ENCODE measurements at regions not wholly inside any gene's neighbourhood (a gene's known extent, or its start where the extent isn't known, plus 50 kb on each side); places are given as distances from the start of the nearest gene placed in this dataset.

DNA sequence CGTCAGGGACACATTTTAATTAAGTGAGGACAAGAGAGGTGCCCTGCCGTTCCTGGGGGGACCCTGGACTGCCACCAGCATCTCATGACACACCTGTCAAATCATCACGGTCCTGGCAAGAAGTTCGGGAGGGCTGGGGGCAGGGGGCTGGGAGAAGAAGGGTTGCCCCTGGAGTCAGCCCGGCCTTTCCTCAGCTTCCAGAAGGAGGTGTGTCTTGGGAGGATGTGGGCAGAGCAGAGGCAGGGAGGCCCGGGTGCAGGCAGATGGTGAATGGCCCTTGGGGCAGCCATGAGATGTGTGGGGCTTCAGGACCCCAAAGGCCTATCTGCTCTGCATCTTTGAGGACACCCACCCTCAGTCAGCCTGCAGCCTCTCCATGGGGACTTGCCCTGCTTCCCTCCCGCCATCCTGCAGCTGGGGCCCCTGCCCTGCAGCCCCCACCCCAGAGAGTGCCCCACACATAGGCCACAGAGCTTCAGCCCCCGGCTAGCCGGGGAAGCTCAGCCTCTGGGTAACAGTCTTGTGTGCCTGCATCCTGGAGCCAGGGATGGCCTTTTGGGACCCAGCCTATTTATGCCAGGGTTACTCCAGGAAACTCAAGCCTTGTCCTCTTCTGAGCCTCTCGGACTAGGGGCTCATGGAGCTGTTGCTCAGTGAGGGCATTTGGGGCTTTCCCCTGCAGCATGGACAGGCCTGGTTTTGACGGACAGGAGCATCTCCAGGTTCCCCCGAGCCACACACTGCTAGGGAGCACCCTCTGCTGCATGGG is 178.5 kb downstream of the KIF26A start (continued):
- TF ChIP-seq, protein P1, sequence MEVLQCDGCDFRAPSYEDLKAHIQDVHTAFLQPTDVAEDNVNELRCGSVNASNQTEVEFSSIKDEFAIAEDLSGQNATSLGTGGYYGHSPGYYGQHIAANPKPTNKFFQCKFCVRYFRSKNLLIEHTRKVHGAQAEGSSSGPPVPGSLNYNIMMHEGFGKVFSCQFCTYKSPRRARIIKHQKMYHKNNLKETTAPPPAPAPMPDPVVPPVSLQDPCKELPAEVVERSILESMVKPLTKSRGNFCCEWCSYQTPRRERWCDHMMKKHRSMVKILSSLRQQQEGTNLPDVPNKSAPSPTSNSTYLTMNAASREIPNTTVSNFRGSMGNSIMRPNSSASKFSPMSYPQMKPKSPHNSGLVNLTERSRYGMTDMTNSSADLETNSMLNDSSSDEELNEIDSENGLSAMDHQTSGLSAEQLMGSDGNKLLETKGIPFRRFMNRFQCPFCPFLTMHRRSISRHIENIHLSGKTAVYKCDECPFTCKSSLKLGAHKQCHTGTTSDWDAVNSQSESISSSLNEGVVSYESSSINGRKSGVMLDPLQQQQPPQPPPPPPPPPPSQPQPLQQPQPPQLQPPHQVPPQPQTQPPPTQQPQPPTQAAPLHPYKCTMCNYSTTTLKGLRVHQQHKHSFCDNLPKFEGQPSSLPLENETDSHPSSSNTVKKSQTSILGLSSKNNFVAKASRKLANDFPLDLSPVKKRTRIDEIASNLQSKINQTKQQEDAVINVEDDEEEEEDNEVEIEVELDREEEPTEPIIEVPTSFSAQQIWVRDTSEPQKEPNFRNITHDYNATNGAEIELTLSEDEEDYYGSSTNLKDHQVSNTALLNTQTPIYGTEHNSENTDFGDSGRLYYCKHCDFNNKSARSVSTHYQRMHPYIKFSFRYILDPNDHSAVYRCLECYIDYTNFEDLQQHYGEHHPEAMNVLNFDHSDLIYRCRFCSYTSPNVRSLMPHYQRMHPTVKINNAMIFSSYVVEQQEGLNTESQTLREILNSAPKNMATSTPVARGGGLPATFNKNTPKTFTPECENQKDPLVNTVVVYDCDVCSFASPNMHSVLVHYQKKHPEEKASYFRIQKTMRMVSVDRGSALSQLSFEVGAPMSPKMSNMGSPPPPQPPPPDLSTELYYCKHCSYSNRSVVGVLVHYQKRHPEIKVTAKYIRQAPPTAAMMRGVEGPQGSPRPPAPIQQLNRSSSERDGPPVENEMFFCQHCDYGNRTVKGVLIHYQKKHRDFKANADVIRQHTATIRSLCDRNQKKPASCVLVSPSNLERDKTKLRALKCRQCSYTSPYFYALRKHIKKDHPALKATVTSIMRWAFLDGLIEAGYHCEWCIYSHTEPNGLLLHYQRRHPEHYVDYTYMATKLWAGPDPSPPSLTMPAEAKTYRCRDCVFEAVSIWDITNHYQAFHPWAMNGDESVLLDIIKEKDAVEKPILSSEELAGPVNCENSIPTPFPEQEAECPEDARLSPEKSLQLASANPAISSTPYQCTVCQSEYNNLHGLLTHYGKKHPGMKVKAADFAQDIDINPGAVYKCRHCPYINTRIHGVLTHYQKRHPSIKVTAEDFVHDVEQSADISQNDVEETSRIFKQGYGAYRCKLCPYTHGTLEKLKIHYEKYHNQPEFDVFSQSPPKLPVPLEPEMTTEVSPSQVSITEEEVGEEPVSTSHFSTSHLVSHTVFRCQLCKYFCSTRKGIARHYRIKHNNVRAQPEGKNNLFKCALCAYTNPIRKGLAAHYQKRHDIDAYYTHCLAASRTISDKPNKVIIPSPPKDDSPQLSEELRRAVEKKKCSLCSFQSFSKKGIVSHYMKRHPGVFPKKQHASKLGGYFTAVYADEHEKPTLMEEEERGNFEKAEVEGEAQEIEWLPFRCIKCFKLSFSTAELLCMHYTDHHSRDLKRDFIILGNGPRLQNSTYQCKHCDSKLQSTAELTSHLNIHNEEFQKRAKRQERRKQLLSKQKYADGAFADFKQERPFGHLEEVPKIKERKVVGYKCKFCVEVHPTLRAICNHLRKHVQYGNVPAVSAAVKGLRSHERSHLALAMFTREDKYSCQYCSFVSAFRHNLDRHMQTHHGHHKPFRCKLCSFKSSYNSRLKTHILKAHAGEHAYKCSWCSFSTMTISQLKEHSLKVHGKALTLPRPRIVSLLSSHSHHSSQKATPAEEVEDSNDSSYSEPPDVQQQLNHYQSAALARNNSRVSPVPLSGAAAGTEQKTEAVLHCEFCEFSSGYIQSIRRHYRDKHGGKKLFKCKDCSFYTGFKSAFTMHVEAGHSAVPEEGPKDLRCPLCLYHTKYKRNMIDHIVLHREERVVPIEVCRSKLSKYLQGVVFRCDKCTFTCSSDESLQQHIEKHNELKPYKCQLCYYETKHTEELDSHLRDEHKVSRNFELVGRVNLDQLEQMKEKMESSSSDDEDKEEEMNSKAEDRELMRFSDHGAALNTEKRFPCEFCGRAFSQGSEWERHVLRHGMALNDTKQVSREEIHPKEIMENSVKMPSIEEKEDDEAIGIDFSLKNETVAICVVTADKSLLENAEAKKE (CRISPR knock-in tag; IDR thresholded peaks at IDR 0.05): no peak
- TF ChIP-seq EZH2 (IDR thresholded peaks at IDR 0.05; ENCODE audit: low read depth, unreplicated experiment): no peak
- TF ChIP-seq ZNF114 (CRISPR knock-in tag; IDR thresholded peaks at IDR 0.05): no peak

GRCh38 chr14:104317492-104317805 is 179.1 kb downstream of the KIF26A start:
- Histone ChIP-seq H2AFZ (no peak overlapping the region), H3F3A (replicated peaks; ENCODE audit: low read depth) (no peaks in the 10 kb centered on the region), H3K27me3 (ENCODE audit: insufficient read depth) (no peaks in the 10 kb centered on the region), H3K27ac (ENCODE audit: low read depth) (no peak overlapping the region), H3K9me2 (ENCODE audit: insufficient read depth) (no peaks in the 10 kb centered on the region; the same call in 1 of the 2 replicates), H3K4me1 (ENCODE audit: insufficient read depth) (no peaks in the 10 kb centered on the region), H3K4me2 (no peak overlapping the region), H3K36me3 (ENCODE audit: insufficient read depth) (no peaks in the 10 kb centered on the region), H4K20me1 (replicated peaks; ENCODE audit: insufficient read depth) (no peaks in the 10 kb centered on the region), H3K4me3 (no peak overlapping the region), H3K79me2 (replicated peaks; ENCODE audit: insufficient read depth) (no peaks in the 10 kb centered on the region)
- no peaks in the 10 kb centered on the region; the same call in 2 of the 3 replicates for H3K9me3 Mint-ChIP-seq
- H3K27me3 Mint-ChIP-seq (ENCODE audit: insufficient read depth, low read depth, poor library complexity): peaks cover 2% of the 10 kb centered on the region
- DNase-seq (ENCODE audit: low spot score) (no peak), ATAC-seq (no peak)
- H3K4me3 Mint-ChIP-seq: no peak overlapping the region
- H3K36me3 Mint-ChIP-seq (ENCODE audit: low read depth): no peaks in the 10 kb centered on the region
- H3K27ac Mint-ChIP-seq: no peak overlapping the region
- TF ChIP-seq EZH2 (IDR thresholded peaks at IDR 0.05; ENCODE audit: low read depth, unreplicated experiment): no peak
- no peak for TF ChIP-seq EZH2phosphoT487 (IDR thresholded peaks at IDR 0.05; ENCODE audit: unreplicated experiment)
- no peak for TF ChIP-seq JUNB (IDR thresholded peaks at IDR 0.05; ENCODE audit: unreplicated experiment)
- TF ChIP-seq ZNF331 (CRISPR knock-in tag; IDR thresholded peaks at IDR 0.05; ENCODE audit: low read depth): no peak
- no peaks in the 10 kb centered on the region for H3K4me1 Mint-ChIP-seq

Data from GM23338 (cell line).